ENCODE measurements at regions not wholly inside any gene's neighbourhood (a gene's known extent, or its start where the extent isn't known, plus 50 kb on each side); places are given as distances from the start of the nearest gene placed in this dataset.
A peak's percentile ranks its signal among the peaks of the same experiment; 100 is the strongest.

DNA sequence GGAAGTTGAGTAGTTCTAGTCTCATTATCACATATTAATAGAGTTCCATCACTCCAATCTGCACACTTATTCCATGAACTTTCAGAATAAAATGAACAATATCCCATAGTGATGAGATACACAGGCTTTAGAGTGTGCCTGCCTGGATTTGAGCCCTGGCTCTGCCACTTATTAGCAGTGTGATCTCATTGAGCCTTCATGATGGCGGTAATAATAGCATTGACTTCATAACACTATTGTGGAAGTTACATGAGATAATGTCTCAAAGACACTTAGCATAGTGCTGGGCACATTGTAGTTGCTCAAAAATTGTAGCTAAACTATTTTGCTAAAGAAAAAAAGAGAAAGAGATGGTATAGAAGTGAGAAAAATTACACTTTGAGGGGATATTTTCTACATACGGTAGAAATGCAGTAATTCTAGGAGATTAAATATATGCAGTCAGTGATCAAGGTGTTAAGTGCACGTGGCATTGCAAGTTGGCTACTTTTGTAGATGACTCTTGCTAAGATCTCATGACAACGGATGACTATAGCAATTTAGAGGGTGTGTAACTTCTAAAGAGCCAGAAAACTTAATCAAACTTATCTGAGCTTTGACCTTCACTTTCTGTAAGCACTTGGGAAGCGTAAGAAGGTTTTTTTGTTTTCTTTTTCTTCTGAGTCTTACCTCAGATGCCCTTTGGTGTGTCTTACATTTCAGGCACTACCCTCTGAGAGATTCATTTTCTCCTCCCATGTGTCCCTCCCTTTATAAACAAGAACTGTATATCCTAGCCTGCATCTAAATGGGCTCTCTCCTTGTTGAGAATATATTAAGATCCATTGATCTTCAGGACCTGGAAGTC lies 380.6 kb upstream of the NR3C2 start:
- no peak for DNase-seq (ENCODE audit: low read depth, low spot score)

GRCh38 chr4:148814030-148814429 lies 371.8 kb upstream of the NR3C2 start:
- DNase-seq (ENCODE audit: low read depth, low spot score), result no peak

GRCh38 chr4:148813289-148813688 lies 371.1 kb upstream of the NR3C2 start:
- no peak for DNase-seq (ENCODE audit: low read depth, low spot score)

GRCh38 chr4:148812101-148812500 lies 369.9 kb upstream of the NR3C2 start:
- DNase-seq (ENCODE audit: low read depth, low spot score), result no peak

DNA sequence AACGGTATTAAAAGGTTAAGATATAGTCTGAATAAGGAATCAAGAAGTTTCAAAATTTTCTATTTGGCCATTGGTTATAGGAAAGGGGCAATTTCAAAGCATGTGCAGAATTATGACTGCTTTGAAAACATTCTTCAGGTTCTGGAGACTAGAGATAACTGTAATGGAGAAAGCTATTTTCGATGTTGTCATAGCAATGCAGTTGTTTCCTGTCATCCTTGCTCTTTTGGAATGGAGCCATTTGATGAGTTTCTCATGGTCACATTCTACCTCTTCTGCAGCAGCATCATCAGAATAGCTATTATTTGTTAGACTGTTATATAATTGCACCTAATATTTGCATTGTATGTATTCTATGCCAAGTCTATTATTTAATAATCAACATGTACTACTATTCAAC lies 368.2 kb upstream of the NR3C2 start:
- DNase-seq (ENCODE audit: low read depth, low spot score), result no peak

DNA sequence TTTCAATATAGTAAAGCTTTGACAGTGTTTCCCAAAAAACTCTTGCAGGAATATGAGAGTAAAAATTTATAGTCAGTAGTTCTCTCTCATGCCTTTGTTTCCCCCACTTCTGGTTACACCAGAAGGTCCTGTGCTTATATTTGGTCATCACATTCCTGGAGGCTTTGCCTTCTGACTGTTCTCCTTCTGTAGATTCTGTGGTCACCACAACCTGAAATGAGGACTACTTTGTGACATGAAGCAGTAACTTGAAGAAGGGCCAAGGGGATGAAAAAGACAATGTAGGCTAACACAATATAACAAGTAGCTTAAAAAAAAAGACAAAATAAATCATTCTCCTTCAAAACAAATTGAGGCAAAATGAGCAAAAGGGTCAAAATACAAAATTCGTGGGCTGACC lies 366.2 kb upstream of the NR3C2 start:
- no peak for DNase-seq (ENCODE audit: low read depth, low spot score)

GRCh38 chr4:148800940-148801339 lies 358.7 kb upstream of the NR3C2 start:
- DNase-seq (ENCODE audit: low read depth, low spot score), result no peak

DNA sequence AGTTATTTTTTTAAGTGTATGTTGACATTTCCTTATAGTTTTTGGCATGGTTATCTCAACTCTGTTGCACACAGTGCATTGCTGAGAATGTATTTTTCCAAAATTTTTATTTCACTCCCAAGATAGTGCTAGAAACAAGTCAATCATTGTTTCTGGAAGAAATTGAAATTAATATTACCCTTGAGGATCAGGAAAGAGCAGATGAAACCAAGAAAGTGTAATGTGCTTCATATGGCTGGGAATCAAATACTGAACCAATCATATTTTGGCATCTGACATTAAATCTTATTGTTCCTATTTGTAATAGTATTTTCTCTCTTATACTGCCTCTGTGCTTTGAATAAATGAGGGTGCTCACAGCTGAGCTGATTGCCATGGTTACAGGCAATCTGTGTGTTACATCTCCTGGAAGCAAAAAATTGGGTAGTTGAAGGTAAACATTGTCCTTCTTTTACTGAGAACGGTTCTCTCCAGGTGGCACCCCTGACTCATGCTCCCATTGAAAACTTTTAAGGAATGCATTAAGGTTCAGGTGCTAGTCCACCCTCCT lies 358.2 kb upstream of the NR3C2 start:
- DNase-seq (ENCODE audit: low read depth, low spot score), result no peak

- DNase-seq (ENCODE audit: low read depth, low spot score), result peak; percentile 44
Observed at GRCh38 chr4:148795156-148795864, 353.1 kb upstream of the NR3C2 start.

DNA sequence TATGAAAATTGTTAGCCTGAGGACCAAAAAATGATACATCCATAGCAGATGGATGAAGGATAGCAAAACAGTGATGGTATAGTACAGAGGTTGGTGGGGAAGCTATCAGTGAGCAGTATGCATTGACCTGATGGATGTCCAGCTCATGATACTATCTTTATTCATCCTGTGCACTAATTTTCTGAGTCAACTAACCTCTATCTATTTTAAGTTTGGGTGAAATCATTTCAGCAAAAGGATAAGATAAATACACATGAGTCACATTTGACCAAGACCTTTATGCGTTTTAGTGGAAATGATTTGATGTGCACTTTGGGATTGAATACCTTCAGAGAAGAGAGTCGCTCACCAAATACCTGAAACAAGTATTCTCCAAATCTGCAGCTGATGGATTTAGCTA lies 351.0 kb upstream of the NR3C2 start:
- no peak for DNase-seq (ENCODE audit: low read depth, low spot score)

DNA sequence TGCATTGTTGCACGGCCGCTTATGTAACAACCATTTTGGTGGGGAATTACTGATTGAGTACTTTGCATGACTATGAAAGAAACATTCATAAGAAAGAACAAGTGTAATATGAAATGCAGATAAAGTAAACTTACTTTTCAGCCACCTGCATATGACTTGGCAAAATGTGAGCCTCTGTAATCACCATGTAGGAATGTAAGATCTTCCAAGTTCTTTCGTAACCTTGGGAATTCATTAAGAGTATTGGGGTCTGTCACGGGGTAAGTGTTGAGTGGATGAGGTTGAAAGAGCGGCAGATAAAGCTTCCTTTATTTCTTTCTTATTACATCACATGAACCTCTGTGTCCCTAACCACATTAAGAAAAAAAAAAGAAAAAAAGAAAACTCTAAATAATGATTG lies 348.5 kb upstream of the NR3C2 start:
- DNase-seq (ENCODE audit: low read depth, low spot score), result no peak

DNA sequence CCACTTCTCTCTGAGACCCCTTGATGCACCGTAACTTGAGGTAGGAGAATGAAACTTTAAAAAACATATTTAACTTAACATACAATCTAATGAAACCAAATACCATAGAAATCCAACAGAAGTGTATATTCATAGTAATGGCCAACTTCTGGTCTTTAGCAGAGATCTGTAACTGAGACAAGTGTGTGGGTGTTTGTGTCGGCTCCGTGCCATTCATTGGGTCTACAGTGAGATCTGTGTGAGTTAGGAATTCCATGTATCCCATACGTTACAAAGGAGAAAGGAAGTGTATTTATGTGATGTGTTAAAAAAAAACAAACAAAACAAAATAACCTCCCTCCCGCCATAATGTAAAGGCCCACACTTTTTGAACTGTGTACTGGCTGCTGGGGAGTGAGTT lies 348.0 kb upstream of the NR3C2 start:
- DNase-seq (ENCODE audit: low read depth, low spot score), result no peak

GRCh38 chr4:148787831-148788477 lies 345.7 kb upstream of the NR3C2 start:
- no peak for DNase-seq (ENCODE audit: low read depth, low spot score)

DNA sequence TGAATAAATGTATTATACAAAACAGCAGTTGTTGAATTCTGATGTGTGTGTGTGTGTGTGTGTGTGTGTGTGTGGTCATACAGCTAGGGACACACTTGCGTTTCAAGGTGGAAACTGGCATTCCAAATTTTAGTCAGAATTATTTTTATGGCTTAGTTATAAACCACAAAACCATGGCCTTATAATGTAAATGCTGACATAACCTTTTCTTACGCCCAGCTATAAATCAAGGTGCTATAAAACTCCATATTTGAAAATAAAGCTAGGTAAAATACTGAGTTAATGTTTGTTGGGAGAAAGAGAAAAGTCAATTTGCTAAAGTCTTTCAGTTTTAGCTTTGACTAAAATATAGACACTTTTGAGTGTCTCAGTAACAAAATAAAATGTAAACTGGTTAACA lies 345.1 kb upstream of the NR3C2 start:
- DNase-seq (ENCODE audit: low read depth, low spot score), result no peak

- no peak for DNase-seq (ENCODE audit: low read depth, low spot score)
Observed at GRCh38 chr4:148786699-148787098, 344.5 kb upstream of the NR3C2 start.

- DNase-seq (ENCODE audit: low read depth, low spot score), result no peak
Observed at GRCh38 chr4:148782284-148782683, 340.1 kb upstream of the NR3C2 start.

GRCh38 chr4:148780426-148781005 lies 338.3 kb upstream of the NR3C2 start:
- no peak for DNase-seq (ENCODE audit: low read depth, low spot score)

- DNase-seq (ENCODE audit: low read depth, low spot score), result no peak
Observed at GRCh38 chr4:148779771-148780170, 337.6 kb upstream of the NR3C2 start.

GRCh38 chr4:148778980-148779675 lies 336.9 kb upstream of the NR3C2 start:
- DNase-seq (ENCODE audit: low read depth, low spot score), result no peak

- no peak for DNase-seq (ENCODE audit: low read depth, low spot score)
Observed at GRCh38 chr4:148776941-148777340, 334.7 kb upstream of the NR3C2 start.

DNA sequence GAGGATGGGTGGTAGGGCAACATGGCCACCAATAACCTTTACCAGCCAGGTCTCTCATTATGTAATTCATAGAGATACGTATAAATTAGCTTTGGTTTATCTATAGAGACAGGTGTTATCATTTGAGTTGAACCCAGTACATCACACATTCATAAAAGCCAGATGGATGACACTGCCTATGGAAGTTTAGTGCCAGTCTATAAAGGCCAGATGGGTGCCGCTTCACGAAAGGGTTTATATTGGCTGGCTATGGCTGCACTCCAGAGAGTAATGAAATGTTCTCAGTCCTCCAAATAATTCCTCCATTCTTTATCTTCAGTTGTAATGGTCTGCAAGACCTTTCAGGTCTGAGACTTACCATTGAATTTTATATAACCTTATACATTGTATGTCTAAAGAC lies 331.9 kb upstream of the NR3C2 start:
- no peak for DNase-seq (ENCODE audit: low read depth, low spot score)

Data from pulmonary artery endothelial cell (primary cell).